ENCODE measurements at regions not wholly inside any gene's neighbourhood (a gene's known extent, or its start where the extent isn't known, plus 50 kb on each side); places are given as distances from the start of the nearest gene placed in this dataset.
"Not testable (repeated sequence)": the region's sequence is repeated elsewhere in the genome, so short reads cannot be mapped to it uniquely, and the experiment has no call there.

DNA sequence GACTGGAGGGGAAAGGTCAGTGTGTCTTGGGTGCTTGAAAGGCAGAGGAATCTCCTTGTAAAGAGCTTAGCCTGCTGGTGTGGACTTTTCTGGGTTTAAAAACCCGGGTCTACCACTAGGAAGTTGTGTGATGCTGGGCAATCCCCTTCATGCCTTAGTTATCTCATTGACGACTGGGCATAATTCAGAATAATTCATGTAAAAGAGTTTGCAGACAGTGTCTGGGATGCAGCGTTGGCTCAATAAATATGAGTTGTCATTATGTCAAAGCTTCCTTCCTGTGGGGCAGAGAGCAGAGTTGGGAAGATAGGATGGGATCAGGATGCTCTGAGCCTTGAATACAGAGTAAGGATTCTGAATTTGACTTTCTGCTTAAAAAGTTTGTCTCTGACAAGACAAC is 196.4 kb downstream of the ADRA2A start:
- DNase-seq: no peak

DNA sequence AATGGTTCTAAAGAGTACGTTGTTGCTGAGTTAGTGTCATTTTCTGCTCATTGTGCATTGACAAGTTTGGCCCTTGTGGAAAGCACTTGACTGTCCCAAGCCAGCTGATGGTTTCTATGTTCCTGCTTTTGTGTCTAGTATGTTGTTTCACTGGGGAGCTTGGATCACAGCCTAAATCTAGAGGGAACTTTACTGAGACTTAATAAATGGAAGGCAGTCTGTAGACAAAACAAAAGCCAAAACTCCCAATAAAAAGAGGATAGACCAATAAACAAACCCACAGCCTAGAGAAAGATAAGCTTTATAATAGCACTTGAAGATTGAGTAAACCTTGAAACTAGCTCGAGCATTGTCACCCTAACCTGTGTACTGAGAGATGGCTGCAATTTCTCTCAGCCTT is 196.8 kb downstream of the ADRA2A start:
- DNase-seq: no peak

DNA sequence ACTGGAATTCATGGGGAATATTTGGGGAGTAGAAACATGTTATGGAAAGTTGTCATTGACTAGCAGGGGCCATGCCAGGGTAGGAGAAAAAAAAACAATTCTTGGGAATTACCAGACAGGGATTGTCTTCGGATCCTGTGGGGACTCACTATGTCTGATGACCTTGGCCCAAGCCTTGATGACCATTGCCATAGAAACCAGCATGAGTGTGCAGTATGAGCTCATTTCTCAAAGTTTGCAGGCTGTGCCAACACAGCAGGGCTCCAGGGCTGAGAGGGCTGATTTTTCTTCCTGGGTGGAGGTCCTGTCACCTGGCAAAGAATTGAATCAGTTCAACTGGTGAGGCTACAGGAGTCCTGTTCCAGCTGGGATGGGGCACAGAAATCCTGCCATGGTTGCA is 198.3 kb downstream of the ADRA2A start:
- DNase-seq: no peak

DNA sequence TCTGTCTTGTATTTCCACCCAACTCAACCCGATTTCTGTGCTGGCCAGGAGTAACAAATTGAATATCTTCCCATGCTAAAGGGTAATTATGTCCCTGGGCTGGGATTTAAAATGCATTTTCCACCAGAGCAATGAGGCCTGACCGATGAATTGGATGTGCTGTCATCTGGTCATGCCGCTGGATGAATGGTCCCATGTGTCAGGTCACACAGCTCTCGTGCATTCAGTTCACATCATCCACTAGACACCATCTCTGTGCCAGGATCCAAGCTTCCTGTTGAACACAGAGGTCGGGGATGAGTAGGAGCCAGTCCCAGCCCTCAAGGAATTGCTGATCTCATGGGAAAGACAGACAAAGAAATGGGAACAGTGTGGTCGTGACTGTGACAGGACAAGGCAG is 200.8 kb downstream of the ADRA2A start:
- DNase-seq: no peak

DNA sequence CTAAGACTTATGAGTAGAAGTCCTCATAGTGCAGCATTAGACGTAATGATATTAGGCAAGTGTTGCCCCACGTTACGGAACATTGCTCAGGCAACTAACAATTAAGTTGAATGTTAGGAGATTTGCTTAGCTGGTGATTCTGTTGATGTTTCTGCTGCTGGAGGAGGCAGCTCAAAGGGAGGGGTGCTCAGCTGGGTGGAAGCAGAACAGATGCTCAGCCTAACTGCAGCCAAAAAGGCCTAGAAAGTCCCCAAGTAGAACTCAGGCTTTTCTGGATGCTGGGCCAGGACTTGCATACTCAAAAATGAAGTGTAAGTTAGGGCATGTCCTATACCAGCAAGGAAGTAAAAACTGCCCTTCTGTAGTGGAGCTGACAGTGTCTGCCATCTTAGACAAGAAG is 201.4 kb downstream of the ADRA2A start:
- no peak for DNase-seq

DNA sequence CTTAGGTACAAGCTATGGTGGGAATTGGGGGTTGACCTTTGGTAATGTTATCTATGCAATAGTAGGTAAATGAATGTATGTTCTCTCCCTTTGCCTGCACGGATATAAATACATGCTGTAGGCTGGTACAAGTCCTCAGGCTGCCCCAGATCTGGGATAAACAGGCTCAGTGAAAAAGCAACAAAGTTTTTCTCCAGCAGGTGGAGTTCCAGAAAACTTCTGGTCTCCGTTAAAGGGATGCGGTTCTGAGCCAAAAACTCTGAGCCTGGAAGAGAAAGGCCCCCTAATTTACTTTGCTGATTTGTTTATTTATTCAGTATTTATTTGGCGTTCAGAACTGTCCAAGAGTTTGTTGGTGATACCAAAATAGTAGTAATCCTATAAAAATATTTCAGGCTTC is 204.7 kb downstream of the ADRA2A start:
- no peak for DNase-seq

DNA sequence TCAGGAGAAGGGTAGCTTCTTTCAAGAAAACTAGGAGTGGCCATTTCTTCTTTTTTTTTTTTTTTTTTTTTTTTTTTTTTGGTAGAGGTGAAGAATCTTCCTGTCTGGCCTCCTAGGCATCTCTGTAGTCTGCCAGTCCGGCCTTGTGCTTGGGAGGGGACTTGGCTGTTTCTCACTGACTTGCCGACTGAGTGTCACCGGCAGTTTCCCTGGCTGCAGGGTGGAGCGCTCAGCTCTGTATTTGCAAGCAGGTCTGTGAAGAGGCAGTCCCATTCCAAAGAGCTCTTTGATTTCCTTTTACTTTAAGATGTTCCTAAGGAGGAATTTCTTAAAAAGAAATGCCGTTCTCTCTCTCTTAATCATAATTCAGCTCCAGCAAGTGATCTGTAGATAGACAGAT is 212.6 kb downstream of the ADRA2A start:
- no peak for DNase-seq

DNA sequence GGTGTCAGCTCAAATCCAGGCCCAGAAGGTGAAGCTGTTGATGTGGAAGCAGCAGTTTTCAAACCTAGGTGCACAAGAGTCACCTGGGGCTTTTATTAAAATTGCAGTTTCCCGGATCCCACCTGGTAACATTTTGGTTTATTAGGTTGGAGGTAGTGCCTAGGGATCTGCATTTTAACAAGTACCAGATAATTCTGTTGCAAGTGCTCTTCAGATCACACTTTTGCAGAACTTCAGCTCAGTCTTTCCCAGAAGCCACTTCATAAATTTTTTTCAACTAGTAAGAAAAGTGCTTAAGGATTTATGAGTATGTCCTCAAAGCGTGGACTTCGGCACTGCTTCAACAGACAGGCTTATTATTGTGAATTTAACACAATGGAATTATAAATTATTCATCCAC is 213.8 kb downstream of the ADRA2A start:
- DNase-seq: no peak

DNA sequence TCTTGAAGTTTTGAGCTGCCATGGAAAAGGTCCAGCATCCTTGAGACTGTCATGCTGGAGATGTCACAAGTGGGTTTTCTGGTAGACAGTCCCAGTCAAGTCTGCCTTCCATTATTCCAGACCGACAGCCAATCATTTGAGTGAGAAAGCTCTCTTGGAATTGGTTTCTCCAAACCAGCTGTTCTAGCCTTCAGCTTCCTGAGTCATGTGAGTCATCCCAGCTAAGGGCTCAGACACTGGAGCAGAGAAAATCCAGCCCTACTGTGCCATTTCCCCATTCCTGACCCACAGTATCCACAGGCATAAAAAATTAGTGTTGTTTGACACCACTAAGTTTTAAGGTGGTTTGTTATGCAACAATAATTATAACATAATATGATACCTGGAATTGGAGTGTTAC is 219.0 kb downstream of the ADRA2A start:
- DNase-seq: no peak

DNA sequence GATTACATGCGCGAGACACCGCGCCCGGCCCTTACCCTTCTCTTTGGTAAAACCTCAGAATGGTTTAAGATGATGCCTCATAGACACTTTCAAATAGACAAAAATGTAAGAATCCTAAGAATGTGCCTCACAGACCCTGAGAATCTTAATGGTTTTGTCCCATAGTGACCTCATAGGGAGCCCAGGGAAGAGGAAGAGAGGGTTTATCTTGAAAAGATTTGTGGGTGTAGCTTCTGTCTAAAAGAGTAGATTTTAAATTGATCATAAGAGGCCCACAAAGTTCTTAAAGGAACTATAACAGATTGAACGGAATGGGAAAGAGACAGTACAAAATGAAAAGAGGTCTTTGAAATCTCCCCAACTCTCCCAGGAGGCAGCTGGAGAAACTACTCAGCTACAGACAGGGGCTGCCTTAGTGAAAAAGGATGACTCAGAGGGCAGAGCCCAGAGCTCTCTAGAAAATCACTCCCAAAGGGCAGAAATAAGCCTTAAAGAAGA is 220.6 kb downstream of the ADRA2A start:
- no peak for DNase-seq

DNA sequence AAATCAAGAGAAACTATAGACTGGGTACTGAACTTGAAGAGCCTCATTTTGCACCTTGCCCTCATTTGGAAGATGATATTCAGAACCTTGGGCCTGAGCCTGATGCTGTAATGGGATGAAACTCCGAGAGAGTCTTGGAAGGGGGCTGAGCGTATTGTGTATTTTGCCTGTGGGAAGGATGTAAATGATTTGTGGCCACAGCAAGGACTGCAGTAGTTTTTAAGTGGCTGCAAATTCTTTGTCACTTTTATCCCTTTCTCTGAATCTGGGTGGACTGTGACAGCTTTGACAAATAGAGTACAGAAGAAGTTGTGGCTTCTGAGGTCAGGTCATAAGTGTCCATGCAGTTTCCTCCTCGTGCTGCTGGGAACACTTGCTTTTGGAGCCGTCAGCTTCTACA is 221.2 kb downstream of the ADRA2A start:
- DNase-seq: no peak

DNA sequence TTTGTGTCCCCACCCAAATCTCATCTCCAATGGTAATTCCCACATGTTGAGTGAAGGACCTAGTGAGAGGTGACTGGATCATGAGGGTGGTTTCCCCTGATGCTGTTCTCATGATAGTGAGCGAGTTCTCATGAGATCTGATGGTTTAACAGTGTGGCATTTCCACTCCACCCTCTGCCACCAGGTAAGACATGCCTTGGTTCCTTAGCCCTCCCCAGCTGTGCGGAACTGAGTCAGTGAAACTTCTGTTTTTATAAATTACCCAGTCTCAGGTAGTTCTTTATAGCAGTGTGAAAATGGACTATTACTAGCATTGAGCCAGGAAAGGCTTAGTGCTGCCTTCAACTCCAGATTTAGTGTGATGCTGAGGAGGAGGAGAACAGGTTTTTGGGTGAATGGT is 222.2 kb downstream of the ADRA2A start:
- no peak for DNase-seq

DNA sequence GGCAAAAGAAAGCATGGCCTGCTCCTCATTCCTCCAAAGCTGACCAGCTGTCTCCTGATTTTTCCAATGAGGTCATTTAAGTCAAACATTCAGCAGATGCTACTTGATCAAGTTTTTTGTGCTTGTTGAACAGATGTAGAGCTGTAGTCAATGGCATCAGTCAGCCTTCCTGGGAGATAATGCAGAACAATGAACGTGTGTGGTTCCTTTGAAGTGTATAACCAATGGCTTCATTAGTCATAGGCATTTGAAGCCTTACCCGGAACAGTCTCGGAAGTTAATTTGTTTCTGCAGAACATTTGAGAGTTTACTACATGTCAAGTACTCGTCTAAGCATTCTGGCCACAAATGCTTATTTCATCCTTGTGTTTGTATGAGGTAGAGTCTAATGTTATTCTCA is 227.1 kb downstream of the ADRA2A start:
- no peak for DNase-seq

DNA sequence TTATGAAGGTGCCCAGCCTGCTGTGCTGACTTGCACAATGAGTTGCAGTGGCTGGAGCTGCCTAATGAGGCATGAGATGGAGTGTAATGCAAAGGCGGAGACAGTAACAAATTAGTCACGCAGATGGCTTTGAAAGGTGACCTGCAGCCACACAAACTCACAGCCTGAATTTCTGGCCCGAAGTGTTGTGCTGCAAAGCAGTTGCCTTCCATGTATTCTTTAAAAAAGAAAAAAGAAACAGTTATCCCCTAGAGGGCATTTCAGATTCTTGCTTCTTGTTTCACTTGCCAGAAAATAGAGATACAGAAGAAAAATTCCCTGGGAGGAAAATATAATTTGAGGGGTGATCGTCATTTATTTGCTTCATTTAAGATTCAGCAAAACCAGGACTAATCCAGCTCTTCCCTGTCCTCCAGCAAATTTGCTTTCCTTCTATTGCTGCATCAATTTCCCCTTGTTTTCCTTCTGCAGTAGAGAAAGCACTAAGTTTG is 239.9 kb downstream of the ADRA2A start:
- DNase-seq: no peak

DNA sequence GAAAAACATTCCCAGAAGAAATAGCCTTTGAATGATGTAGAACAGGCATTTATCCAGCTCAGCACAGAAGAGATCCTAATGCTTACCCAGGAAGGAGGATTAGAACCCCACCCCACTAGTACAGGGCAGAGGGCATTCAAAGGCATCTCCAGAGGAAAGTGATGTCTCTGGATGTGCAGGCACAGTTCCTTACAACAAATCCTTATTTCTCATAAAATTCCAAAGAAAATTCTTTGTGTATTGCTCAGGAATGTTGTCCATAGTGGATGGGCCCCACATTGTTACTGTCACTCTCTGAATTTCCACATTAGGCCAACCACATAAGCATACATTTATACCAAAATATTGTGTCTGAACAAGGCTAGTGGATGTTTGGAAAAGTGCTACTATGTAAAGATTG is 243.0 kb downstream of the ADRA2A start:
- DNase-seq: no peak

DNA sequence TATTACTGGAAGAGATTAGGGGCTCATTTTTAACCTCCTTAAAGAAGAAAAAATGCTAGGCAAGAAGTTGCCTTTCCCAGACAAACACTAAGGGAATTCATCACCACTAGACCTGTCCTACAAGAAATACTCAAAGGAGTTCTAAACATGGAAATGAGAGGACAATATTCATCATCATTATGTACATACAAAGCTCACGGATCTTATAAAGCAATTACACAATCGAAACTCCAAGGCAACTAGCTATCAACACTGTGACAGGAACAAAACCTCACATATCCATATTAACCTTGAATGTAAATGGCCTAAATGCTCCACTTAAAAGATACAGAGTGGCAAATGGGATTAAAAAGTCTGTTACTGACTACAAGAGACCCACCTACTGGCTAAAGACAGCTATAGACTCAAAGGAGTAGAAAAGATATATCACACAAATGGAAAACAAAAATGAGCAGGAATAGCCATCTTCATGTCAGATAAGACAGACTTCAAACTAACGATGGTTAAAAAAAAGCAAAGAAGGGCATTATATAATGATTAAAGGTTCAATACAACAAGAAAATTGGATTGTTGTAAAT is 246.6 kb downstream of the ADRA2A start:
- DNase-seq: no peak

DNA sequence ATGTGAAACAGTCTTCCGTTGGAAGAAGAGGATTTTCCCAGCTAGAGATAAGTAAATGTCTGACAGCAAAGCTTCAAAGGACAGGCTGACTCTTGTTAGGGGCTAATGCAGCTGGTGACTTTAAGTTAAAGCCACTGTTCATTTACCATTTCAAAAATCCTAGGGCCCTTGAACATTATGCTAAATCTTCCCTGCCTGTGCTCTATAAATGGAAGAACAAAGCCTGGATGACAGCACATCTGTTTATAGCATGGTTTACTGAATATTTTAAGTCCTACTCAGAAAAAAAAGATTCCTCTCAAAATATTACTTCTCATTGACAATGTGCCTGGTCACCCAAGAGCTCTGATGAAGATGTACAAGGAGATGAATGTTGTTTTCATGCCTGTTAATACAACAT is 255.3 kb downstream of the ADRA2A start:
- DNase-seq: not testable (repeated sequence)

DNA sequence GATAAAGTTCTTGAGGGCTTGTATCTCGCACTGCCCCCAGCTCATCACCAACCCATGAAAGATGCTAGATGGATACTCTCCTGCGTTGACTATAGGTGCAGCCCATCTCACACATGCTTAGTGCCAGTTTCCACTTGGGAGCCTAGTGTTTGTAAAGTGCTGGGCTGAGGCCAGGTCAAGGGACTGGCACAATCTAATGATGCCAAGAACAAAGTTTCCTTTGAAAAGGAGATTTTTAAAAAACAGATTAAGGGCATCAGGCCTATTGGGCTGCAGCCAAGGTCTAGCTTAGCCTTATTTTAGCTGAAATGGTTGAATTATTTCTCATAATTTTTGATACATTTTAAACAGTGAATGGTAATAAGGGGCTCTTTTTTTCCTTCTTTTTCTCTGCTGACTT is 259.0 kb downstream of the ADRA2A start:
- DNase-seq: no peak

DNA sequence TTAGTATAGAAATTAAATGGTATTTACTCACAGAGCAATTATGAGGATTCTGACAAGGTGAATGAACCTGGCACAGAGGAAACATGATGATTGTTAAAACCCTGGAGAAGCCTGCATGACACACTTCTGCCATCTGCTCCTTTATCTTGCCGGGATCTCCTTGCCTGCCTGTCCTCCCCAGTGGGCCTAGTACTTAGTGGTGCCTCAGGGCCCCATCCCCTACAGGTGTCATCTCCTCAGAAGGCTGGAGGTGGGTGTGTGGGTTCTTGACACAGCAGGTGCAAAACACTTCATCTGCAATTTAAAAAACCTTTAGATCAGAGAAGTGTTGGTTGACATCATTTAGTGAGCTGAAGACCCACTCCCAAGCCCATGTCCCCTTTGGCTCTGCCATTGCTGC is 261.2 kb downstream of the ADRA2A start:
- no peak for DNase-seq

DNA sequence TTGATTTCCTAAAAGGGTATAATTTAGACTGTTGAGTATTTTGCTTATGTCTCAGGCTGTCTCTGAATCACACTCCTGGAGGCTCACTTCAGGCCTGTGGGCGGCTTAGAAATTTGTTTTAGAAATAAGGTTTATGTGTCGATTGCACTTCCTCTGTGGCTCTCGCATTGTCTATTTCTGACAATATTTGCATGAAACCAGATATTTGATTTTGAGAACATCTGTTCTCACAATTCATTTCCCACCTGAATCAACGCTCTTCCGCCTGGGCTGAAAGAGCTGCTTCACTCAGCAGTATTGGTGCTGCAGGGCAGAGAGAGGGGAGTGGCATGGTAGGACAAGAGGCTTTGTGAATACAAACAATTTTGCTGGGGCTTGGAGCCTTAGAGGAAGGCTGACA is 262.0 kb downstream of the ADRA2A start:
- DNase-seq: no peak

DNA sequence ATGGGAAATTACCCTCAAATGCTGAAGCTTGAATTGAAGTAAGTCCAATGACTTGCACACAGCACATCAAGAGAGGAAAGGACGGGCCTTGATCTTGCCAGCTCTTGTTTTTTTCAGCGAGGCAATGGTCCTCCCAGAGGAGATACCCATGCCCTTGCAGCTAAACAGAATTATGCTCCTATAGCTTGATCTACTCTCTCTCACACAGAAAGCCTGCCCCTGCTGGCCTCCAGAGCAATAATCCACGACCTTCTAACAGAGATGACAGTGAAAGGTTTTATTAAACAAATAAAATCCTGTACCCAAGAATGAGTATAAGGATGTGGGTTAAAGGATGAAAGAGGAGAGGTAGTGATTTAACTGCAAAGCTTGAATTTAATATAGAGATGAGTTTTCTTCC is 268.0 kb downstream of the ADRA2A start:
- no peak for DNase-seq

DNA sequence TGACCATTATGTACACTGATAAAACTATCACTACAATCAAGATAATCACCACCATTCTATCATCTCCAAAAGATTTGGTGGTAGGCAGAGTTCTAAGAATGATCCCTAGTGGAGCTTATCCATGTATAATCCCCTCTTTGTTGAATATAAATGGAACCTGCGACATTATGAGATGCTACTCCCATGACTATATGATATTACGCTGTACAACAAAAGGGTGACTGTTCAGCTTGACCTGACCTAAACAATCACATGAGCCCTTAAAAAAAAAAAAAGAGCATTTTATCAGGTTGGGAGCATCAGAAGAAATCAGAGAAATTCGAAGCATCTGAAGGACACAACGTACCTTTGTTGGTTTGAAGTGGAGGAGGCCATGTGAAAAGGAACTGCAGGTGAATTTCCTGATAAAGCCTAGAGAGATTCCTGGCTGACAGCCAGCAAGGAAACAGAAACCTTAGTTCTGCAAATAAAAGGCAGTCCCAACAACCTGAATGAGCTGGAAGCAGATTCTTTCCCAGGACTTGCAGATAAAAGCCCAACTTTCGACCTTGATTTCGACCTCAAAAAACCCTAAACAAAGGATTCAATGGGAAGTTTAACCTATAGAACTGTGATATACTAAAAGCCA is 270.7 kb downstream of the ADRA2A start:
- DNase-seq: no peak

DNA sequence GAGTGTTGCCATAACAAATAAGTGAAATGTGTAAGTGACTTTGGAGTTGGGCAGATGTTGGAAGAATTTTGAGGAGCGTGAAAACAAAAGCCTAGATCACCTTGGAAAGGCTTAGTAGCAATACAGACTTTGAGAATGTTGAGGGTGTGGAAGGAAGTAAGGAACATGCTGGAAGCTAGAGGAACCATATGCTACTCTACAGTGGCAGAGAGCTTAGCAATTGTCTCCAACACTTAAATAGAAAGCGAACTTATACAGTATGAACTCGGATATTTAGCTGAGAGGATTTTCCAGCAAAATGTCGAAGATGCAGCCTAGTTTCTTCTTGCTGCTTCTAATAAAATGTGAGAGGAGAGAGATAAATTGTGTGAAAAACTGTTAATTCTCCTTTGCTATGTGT is 271.2 kb downstream of the ADRA2A start:
- DNase-seq: no peak

DNA sequence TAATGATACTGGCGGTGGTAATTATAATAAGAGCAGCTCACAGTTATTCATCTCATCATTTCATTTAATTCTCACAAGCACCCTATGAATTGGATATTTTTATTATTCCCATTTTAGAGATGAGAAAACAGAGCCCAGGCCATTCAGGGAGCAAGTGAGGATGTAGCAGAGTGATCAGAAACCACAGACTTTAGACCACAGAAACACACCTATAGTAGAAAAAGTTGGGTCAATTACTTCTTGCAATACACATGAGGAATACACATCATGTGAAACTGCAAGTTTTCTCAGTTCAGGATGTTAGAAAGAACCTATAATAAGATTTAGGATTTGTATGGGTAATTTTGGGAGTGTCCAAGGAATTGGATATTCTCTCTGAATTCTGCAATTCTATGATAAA is 278.0 kb downstream of the ADRA2A start:
- no peak for DNase-seq

DNA sequence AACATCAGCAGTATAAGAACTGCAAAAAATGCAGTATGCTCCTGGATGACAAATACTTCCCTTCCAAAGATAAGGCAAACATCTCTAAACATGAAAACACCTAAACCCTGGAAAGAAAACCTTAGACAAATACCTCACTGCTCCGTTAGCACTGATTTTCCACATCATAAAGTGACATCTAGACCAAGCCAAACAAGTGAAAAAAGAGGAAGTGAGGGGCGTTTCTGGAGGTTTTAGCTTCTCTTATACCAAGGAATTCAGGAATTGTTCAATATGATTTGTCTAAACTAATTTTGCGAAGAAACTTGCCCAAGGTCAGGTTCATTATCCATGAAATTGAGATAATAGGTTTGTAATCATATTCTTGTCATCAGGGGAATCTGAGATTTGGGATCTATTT is 279.7 kb downstream of the ADRA2A start:
- no peak for DNase-seq
